GM23248 (cell line): ENCODE measurements at regions not wholly inside any gene's neighbourhood (a gene's known extent, or its start where the extent isn't known, plus 50 kb on each side); places are given as distances from the start of the nearest gene placed in this dataset.

Experiments used
- EZH2 ChIP-seq: fragments of 200-600 bp; sonication (generic); IDR thresholded peaks from 2 replicates; pipeline ENCODE4 v1.6.1; 2018; ENCODE audit warnings: antibody characterized with exemption, mild to moderate bottlenecking; ENCODE audit not compliant: insufficient read depth, poor library complexity, severe bottlenecking
- EZH2phosphoT487 ChIP-seq: fragments of 200-600 bp; sonication (generic); IDR thresholded peaks from 2 replicates; pipeline ENCODE4 v1.6.1; 2018; ENCODE audit warnings: antibody characterized with exemption, moderate library complexity, mild to moderate bottlenecking, low read depth; ENCODE audit not compliant: insufficient read depth

DNA sequence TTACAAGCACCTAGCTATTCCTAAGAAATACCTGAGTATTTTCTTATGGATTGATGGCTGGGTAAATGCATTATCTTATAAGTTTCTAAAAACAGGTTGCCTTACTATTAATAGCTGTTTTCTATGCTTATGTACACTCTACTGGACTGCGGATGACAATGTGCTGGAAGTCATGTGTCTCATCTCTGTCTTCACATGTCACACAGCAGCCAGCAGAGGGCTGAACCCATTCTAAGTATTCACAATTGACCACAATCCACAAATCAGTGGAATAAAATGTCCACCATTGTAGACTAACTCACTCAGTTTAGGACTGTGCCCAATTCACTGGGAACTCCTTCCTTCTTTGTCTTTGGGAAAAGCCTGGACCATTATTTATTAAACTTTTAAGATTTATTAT is 371.2 kb downstream of the INSIG2 start:
- TF ChIP-seq EZH2, result no peak
- no peak for TF ChIP-seq EZH2phosphoT487
